GM21360 (cell line): ENCODE measurements at regions not wholly inside any gene's neighbourhood (a gene's known extent, or its start where the extent isn't known, plus 50 kb on each side); places are given as distances from the start of the nearest gene placed in this dataset.

Source experiments
- ATAC-seq: cut with Tn5 transposase; IDR thresholded peaks from one replicate; pipeline ENCODE4 v1.9.1; 2021; ENCODE audit warnings: mild to moderate bottlenecking, moderate library complexity; ENCODE audit not compliant: unreplicated experiment

GRCh38 chr1:56320464-56321149 is 258.8 kb downstream of the PLPP3 start:
- ATAC-seq: no peak

GRCh38 chr1:56317722-56318121 is 261.6 kb downstream of the PLPP3 start:
- no peak for ATAC-seq

GRCh38 chr1:56315293-56315942 is 263.9 kb downstream of the PLPP3 start:
- no peak for ATAC-seq

- no peak for ATAC-seq
These were observed 265.8 kb downstream of the PLPP3 start for GRCh38 chr1:56313560-56313959.

GRCh38 chr1:56311766-56312165 is 267.6 kb downstream of the PLPP3 start:
- no peak for ATAC-seq

- ATAC-seq: no peak
These were observed 268.4 kb downstream of the PLPP3 start for GRCh38 chr1:56310945-56311344.

GRCh38 chr1:56309065-56309464 is 270.3 kb downstream of the PLPP3 start:
- no peak for ATAC-seq

GRCh38 chr1:56304975-56305374 is 274.4 kb downstream of the PLPP3 start:
- no peak for ATAC-seq

- no peak for ATAC-seq
These were observed 275.6 kb downstream of the PLPP3 start for GRCh38 chr1:56303805-56304204.

- no peak for ATAC-seq
These were observed 276.5 kb downstream of the PLPP3 start for GRCh38 chr1:56302878-56303277.

GRCh38 chr1:56301791-56302190 is 277.6 kb downstream of the PLPP3 start:
- no peak for ATAC-seq

GRCh38 chr1:56300836-56301235 is 278.5 kb downstream of the PLPP3 start:
- ATAC-seq: no peak

- no peak for ATAC-seq
These were observed 280.5 kb downstream of the PLPP3 start for GRCh38 chr1:56298866-56299265.

- ATAC-seq: no peak
These were observed 281.5 kb downstream of the PLPP3 start for GRCh38 chr1:56297904-56298303.

GRCh38 chr1:56297208-56297607 is 282.2 kb downstream of the PLPP3 start:
- no peak for ATAC-seq

- no peak for ATAC-seq
These were observed 283.1 kb downstream of the PLPP3 start for GRCh38 chr1:56295949-56296929.

- no peak for ATAC-seq
These were observed 287.9 kb downstream of the PLPP3 start for GRCh38 chr1:56291374-56291919.

GRCh38 chr1:56289260-56289659 is 290.1 kb downstream of the PLPP3 start:
- ATAC-seq: no peak

GRCh38 chr1:56287721-56288120 is 291.6 kb downstream of the PLPP3 start:
- no peak for ATAC-seq

GRCh38 chr1:56286956-56287355 is 292.4 kb downstream of the PLPP3 start:
- ATAC-seq: no peak

- no peak for ATAC-seq
These were observed 292.9 kb downstream of the PLPP3 start for GRCh38 chr1:56286506-56286905.
